ENCODE measurements at regions not wholly inside any gene's neighbourhood (a gene's known extent, or its start where the extent isn't known, plus 50 kb on each side); places are given as distances from the start of the nearest gene placed in this dataset.

DNA sequence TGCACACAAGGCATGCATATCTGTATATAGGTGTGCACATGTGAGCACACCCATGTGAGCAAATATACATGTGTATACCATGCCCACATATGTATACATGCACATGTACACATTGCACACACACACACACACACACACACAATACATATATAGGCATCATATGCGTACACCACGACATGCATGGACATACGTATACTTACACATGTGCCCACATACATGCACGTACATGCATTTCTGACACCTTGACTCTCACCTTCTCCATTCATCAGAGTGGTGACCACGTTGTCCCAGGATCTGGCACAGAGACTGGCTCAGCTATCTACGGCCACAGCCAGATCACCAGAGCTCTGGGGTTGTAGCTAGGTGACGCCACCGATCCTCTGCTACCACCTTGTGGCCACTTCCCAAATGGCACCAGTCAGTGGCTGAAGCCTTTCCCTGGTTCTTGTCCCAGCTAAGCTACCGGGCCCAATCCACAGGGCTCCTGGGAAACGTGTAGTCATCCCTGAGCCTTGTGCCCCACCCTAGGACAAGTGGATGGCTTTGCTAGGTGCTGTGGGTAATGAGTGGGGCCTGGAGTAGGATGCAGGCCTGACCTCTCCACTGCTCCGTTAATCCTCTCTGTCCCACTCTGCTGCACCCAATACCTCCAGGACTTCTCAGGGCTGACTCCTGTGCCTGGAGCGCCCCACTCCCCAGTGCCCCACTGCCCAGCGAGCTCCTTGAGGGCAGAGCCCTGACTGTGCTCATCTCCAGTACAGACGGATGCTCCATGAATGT is 194.4 kb downstream of the RGS3 start:
- TF ChIP-seq, protein P1, sequence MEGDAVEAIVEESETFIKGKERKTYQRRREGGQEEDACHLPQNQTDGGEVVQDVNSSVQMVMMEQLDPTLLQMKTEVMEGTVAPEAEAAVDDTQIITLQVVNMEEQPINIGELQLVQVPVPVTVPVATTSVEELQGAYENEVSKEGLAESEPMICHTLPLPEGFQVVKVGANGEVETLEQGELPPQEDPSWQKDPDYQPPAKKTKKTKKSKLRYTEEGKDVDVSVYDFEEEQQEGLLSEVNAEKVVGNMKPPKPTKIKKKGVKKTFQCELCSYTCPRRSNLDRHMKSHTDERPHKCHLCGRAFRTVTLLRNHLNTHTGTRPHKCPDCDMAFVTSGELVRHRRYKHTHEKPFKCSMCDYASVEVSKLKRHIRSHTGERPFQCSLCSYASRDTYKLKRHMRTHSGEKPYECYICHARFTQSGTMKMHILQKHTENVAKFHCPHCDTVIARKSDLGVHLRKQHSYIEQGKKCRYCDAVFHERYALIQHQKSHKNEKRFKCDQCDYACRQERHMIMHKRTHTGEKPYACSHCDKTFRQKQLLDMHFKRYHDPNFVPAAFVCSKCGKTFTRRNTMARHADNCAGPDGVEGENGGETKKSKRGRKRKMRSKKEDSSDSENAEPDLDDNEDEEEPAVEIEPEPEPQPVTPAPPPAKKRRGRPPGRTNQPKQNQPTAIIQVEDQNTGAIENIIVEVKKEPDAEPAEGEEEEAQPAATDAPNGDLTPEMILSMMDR (IDR thresholded peaks at IDR 0.05; ENCODE audit: control insufficient read depth, extremely low read depth, insufficient read depth) = peak; percentile 96
- DNase-seq (ENCODE audit: low read depth) = peak; percentile 52
- no peak overlapping the region for H3K4me3 ChIP-seq (ENCODE audit: low read depth, low read length)

DNA sequence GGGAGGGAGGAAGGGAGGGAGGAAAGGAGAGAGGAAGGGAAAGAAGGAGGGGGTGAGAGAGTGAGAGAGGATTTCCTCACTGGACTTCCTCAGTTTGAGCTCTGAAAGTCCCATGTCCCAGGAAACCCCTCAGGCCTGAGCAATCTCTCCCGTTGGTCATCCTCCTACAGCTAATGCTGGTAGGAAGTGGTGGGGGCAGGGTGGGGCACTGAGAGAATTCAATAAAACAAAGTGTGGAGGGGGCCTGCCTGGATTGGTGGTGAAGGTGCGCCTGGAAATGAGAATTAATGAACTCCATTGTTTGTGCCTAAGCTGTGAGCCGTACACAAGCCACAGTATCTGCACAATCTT is 195.0 kb downstream of the RGS3 start:
- H3K4me3 ChIP-seq (ENCODE audit: low read depth, low read length) = no peak overlapping the region
- DNase-seq (ENCODE audit: low read depth) = no peak
- TF ChIP-seq, protein P1 (IDR thresholded peaks at IDR 0.05; ENCODE audit: control insufficient read depth, extremely low read depth, insufficient read depth) = no peak

DNA sequence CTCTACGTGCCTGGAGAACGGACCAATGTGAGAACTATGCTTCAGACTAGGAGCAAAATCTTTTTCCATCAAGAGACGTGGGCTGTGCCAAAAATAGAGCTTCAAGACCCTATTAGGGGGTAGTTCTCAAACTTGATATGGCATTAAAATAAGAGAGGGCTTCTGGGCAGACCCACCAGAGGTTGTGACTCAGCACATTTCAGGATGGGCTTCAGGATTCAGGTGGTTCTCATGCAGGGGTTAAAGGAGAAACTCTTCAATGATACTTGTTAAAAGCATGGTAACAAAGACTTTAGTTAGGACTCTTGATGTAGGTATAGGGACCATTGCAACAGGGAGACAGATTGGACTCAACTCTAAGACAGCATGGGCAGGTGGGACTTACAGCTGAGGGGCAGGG is 195.5 kb downstream of the RGS3 start:
- TF ChIP-seq, protein P1 (IDR thresholded peaks at IDR 0.05; ENCODE audit: control insufficient read depth, extremely low read depth, insufficient read depth) = no peak
- DNase-seq (ENCODE audit: low read depth) = no peak
- no peak overlapping the region for H3K4me3 ChIP-seq (ENCODE audit: low read depth, low read length)

DNA sequence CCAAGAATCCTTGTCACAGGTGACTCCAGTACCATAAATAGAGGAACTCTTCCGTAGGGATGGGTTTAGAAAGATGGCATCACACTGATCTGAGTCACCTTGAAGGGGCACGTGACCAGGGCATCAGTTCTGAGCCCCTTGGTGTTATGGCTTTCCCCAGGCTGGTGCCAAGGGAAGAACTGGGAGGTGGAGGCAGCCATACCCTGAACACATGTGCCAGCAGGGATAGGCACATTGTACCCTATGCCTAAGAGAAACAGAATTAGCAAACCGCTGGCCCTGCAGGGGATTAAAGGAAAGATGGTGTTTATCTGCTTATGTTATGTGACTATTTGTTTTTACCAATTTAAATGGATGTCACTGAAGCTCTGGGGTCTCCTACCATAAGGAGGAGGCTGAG is 196.2 kb downstream of the RGS3 start:
- DNase-seq (ENCODE audit: low read depth) = no peak
- H3K4me3 ChIP-seq (ENCODE audit: low read depth, low read length) = no peak overlapping the region
- TF ChIP-seq, protein P1 (IDR thresholded peaks at IDR 0.05; ENCODE audit: control insufficient read depth, extremely low read depth, insufficient read depth) = no peak

DNA sequence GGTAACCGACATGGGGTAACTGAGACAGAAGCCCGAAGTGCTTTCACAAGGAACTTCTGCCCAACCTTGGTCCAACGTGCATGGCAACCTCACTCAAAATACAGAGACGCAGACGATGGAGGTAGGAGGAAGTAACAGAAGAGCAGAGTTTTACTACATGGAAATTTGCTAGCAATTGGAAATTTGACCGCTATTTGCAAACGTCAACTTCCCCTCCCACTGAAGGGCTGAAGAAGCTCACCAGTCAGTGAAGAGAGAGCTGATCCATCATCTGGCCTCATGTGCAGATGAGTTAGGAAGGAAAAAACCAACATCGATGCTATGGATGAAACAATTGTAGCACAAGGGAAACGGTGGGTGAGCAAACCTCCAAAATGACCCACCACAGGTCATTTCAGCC is 196.7 kb downstream of the RGS3 start:
- H3K4me3 ChIP-seq (ENCODE audit: low read depth, low read length) = no peak overlapping the region
- TF ChIP-seq, protein P1 (IDR thresholded peaks at IDR 0.05; ENCODE audit: control insufficient read depth, extremely low read depth, insufficient read depth) = no peak
- DNase-seq (ENCODE audit: low read depth) = no peak

DNA sequence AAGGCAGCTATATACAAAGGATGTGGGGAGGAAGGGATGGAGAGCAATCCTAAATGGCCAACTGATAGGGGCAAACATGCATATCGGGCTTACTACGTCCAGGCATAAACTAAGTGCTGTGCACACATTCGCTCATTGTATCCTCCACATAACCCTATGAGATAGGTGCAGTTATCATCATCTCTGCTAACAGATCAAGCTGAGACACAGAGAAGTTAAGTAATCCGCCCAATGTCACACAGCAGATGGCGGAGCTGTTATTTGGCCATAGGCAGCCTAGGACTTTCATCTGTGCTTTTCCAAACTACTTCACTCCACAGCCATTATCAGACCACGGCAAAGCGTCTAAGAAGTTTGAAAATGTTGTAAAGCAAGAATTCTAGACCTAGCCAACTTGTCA is 197.5 kb downstream of the RGS3 start:
- DNase-seq (ENCODE audit: low read depth) = no peak
- TF ChIP-seq, protein P1 (IDR thresholded peaks at IDR 0.05; ENCODE audit: control insufficient read depth, extremely low read depth, insufficient read depth) = no peak
- H3K4me3 ChIP-seq (ENCODE audit: low read depth, low read length) = no peak overlapping the region
